GM18907 (cell line): ENCODE measurements at regions not wholly inside any gene's neighbourhood (a gene's known extent, or its start where the extent isn't known, plus 50 kb on each side); places are given as distances from the start of the nearest gene placed in this dataset.

Experiments
- ATAC-seq: cut with Tn5 transposase; IDR thresholded peaks from one replicate; pipeline ENCODE4 v1.9.1; 2021; ENCODE audit warnings: mild to moderate bottlenecking, moderate library complexity; ENCODE audit not compliant: unreplicated experiment

DNA sequence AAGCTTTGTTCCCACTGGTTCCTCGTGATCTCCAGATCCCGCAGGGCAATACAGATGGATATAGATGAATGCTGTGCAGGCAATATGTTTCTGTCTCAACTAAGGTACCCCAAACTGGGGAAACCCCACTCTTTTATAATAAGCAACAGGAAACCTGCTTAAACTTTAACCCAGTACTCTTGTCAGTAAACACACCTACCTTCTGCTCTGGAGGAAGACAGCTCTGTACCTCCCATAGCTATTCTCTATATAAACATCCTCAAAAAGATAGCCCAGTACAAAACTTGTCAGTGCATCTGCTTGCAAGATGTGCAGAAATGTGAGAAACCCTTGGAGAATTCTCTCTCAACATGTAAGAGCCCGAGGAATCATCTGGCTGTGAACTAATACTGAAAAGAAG lies 583.6 kb downstream of the OLFM4 start:
- ATAC-seq: no peak

DNA sequence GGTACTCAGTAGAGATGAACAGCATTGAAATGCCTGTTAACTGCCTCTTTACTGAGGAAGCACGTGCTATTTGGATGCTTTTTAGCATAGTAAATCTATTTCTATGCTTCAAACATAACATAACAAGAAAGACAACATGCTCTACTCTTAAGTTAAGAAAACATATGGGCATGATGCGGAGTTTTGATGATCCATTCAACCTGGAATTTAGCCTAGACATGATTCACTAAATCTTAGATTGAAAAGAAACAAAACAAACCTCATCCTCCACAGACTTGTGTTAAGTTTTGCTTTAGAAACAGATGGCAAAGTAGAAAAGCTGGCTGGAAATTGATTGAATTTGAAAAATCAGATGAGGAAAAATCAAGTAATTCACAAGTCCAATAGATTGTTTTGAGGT lies 593.8 kb downstream of the OLFM4 start:
- no peak for ATAC-seq

DNA sequence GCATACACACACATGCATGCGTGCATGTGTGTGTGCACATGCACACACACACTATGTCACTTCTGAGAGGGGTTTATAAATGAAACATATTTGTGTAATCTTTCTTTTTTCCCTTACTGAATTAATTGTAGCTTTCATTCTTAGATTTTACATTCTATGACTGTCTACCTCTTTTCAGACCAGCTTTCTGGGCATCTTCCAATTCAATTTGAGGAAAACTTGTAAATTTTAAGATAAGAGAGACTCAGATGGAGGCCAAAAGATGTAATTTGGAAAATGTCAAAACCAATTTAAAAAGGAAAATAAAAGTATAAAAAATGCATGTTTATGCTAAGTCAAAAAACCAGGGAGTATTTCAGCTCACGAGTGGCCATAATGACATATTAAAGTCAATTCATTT lies 594.5 kb downstream of the OLFM4 start:
- no peak for ATAC-seq

DNA sequence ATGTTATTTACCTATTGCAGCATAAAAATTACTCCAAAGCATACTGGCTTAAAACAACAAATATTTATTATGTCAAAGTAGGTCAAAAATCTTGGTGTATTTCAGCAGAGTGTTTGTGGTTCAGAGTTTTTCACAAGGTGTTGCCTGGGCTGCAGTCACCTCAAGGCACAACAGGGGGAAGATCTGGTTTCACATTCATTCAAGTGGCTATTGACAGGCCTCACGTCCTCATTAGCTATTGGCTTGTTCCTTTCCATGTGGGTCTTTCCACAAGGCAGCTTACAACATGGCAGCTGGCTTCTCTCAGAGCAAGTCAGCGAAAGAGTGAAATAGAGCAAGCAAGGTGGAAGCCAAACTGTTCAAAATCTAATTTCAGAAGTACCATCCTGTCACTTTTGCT lies 602.9 kb downstream of the OLFM4 start:
- ATAC-seq: no peak

DNA sequence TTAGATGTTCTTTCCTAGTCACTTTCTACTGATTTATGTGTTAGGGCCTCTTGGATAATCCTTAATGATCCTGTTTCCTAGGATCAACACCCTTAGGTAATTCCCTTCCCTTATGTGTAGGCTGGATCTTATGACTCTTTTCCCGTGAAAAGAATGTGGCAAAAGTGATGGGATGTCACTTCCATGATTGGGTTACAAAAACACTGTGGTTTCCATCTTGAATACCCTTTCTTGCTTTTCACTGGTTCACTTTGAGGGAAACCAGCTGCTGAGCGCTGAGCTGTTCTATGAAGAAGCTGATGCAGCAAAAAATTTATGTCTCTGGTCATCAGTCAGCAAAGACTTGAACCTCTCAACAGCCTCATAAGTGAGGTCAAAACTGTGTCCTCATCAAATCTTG lies 609.4 kb downstream of the OLFM4 start:
- no peak for ATAC-seq

DNA sequence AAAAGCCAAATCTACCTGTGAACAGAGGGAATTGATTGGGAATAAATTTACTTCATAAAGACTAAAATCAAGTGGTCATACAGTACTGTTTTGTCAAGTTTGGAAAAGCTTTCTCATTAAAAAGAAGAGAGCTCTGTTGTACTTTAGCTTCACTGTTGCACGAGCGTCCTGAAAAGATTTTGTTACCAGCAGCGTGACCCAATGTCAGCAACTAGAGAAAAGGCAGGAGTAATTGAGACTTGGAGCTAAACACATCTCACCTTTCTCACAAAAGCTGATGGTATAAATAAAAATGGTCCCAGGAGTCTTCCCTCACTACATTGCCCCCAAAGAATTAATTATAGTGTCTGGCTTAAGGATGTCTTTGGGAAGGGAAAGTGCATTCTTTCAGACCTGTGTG lies 613.7 kb downstream of the OLFM4 start:
- no peak for ATAC-seq

DNA sequence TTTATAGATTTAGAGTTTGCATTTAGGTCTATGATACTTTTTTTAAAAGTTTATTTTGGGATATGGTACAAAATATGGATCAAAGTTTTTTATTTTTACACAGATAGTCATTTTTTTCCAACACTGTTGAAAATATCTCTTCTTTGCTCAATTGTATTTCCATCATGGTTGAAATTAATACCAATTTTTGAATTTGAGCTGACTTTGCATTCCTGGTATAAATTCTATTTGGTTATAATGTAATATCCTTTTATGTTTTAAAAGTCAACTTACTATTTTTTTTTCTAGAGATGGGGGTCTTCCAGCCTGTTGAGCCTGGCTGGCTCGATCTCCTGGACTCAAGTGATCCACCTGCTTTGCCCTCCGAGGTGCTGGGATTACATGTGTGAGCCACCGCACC lies 620.1 kb downstream of the OLFM4 start:
- ATAC-seq: no peak

DNA sequence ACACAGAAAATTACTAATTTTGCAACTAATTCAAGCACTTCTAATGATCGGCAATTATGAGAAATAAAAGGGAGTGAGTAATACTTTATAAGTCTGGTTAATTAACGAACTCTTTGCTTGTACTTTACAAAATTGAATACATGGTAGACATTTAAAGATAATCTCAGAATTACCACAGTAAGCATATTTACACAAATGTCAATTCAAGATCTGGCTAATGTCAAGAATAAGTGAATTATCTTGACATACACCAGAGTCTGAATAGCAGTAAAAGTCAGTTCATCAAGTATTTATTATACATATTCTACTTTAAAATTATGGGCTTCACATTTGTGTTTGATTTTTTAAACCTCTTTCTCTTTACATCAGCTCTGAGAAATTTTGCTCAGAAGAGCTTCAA lies 643.4 kb downstream of the OLFM4 start:
- ATAC-seq: no peak

DNA sequence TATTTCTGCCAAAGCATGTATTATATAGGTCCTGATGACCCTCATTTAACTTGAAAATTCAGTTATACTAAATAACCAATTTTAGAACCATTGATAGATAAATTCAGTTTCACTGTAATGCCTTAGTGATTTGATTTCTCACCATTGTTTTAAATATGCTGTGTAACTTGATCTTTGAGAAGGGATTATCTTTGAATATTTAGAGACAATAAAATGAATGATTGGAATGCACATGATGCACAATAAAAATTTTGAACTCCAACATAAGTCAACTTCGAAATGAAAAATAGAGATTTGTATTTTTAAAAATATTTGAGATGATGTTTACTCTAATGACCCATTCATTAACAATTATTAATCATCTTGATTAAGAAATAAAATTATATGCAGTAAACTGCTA lies 654.5 kb downstream of the OLFM4 start:
- no peak for ATAC-seq

DNA sequence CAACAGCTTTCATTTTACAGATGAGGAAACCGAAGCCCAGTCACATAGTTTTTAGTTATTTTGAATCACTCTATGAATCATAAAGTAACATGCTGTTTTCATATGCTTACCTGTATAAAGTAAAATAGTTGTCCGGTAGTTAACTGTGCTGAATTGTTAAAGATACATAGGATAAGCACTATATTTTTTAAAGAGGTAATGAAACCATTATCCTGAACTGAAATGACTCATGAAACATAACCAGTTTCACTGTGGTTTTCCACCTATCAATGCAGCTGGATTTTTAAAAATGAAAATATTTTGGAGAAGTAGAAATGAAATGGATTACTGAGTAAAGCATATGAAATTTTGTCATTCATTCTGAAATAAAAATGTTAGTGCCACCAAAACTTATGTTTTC lies 655.0 kb downstream of the OLFM4 start:
- no peak for ATAC-seq

DNA sequence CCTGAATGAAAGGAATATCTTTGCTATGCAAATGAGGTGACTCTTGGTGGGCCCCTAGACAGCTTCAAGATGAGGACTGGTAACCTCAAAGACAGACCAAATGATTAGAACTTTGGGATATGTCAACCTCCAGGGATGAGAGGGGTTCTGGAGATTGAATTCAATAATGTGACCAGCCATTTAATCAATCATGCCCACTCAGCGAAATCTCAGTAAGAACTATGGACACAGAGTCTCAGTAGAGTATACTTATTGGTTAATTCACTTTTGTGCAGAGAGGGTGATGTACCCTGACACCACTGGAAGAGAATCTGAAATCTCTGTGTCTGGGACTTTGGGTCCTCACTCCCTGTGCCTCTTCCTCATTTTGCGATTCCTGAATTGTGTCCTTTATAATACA lies 662.8 kb downstream of the OLFM4 start:
- ATAC-seq: no peak

DNA sequence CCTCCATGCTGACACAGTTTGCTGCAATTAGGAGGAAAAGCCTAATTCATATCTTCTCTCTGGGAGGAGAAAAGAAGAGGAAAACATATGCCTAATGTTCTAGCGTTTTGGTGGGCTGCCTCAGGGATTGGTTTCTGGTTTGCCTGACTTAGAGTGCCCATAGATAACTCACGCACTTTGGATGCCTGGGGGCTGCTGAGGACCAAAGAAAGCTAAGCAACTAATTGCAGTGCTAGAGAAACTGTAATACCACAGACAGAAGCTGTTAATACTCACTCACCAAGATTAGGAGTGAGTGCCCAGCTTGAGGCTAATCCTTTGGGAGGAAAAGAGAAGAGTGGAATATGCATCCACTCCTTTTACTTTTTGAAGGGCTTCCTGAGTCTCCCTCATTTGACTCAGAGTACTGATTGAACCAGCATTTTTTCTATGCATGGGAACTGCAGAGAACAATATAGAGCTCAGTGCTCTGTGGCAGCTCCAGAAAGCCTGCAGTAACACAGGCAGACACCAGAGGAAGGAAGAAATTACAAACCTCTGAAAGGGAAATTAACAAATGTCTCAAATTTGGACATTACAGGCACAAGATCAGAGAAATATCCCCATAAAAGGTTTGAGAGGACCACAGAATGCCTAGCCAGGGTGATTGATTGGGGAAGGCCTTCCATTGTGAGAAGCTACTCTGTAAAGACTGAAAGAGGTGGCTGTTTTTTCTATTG lies 666.4 kb downstream of the OLFM4 start:
- ATAC-seq: no peak

DNA sequence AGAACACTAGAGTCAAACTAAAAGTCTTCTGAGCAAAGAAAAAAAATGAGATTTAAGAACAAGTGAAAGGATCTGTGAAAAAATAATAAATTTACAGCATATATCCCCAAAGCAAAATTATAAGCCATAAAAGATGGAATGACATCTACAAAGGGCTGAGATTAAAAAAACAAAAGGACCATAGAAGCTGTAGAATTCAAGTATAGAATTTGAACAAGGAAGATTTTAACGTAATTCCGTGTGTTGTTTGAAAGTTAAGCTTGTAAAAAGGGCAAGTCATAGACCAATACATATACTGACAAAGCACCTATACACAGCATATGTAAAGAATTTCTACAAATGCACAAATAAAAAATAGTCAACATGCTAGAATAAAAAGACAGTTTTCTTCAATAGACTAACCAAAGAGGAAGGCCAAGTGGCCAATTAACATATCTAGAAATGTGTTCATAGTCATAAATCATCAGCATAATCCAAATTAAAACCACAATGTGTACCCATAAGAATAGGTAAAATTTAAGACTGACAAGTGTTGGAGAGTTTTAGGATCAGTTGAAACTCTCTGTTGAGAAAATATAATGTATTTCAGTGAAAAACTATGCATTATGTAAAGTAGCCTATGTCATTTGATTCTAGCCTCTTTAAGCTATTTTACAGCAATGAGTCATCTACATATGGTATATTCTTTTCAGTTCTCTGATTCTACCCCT lies 674.9 kb downstream of the OLFM4 start:
- ATAC-seq: no peak

DNA sequence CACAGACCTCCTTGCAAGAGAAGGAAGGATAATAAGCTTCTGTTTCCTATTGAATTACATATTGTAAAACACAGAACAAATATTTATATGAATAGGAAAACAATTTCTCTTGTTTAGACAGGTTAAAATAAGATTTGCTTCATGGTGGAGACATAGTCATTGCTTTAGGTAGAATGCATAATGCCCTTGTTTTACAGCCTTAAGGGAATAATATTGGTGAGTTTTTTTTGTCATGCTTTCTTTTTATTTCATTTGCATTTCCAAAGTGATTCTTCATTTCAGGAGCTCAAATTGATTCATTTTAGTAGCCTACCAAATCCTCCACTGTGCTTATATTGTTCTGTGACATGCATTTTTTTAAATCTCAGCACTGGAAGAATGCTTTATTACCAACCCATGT lies 690.7 kb downstream of the OLFM4 start:
- ATAC-seq: no peak

DNA sequence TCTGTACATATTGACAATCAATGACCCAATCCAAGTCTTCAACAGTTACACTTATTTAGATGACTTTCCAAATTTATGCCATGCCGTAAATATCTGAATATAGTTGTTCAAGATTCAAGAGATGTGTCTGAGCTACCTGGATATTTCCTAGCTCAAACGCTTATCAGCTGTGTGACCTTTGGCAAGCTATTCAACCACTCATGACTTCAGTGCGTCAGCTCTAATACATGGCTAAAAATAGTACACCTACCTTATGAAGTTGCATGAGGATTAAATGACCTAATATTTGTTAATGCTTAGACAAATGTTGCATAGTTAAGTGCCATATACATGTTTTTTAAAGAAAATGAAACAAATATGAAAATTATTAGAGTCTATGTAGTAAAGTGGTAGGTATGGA lies 704.1 kb downstream of the OLFM4 start:
- ATAC-seq: no peak

DNA sequence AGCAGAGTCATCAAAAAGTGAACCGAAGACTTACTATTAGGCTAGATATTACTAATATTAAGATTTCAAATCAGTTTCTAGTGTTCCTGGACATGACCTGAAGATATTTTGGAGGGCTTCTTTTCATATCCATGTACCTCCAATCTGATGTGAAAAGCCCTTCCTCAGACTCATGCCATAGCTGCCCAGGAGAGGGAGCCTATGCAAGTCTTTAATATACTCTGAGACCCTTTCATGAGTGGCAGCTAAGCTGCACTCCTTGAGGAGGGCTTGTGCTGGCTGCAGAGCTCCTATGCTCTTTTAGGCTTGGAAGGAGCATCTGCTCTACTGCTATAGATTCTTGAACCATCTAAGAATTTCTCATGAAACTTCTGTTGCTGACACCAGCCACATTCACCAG lies 715.3 kb downstream of the OLFM4 start:
- ATAC-seq: no peak

DNA sequence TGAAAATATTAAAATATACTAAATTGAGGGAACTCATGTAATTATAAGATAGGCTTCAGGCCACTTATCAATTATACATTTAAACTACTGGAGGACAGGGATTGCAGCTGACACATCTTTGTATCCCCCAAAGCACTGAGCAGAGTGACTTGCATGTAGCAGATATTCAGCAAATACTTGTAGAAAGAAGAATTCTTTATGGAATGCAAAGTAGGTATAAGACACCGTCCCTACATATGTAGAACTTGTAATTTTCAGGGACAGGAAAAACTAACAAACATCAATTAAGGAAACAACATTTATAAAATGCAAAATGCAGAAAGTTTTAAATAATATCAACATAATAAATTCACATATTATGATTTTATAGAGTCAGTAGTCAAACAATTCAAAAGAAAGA lies 719.2 kb downstream of the OLFM4 start:
- ATAC-seq: no peak

DNA sequence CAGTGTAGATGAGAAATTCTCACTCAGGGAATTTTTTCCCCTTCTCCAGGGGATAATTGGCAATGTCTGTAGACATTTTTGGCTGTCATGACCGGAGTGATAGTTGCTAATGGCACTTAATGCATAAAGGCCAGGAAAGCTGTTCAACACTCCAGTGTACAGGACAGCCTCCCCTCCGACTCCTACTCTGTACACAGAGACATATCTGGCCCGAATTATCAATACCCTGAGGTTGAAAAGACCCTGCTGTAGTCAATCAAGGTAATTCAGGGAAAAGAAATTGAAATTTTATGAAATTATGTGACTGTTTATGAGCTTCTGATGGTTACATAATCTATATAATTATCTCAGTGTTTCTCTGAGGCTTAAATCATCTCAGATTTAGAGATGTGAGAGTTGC lies 720.7 kb downstream of the OLFM4 start:
- no peak for ATAC-seq

DNA sequence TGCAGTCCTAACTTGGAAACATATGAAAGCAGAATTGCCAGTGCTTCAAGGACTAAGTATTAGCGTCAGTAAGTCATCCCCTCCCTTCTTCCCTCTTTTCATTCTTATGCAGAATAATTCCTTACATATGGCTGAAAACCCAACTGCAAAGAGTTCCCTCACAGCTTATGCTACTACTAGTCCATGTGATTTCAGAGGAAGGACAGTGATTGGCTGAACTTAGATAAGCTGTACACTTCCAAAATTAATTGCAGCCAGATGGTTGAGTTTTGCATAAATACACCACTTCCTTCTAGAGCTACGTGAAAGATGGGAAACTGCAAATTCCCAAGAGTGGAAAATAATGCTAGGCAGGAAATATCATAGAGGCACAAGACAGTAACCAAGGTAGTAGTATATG lies 730.4 kb downstream of the OLFM4 start:
- ATAC-seq: no peak

DNA sequence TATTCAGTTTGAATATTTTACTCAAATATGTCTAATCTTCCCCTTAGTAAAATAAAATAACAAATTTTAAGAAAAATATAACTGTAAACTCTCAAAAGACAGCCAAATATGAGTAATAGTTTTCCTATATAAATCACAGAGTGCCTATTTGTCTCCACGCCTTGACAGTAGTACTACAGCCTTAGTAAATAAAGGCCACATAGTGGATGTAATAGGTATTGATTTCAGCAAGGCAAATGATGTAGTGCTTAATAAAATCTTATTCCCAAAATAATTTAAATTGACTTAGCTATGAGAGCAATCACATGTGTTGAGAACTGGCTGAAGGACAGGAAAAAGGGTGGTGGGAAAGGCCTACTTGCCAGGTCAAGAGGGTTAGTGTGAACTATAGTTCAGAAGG lies 747.2 kb downstream of the OLFM4 start:
- no peak for ATAC-seq

DNA sequence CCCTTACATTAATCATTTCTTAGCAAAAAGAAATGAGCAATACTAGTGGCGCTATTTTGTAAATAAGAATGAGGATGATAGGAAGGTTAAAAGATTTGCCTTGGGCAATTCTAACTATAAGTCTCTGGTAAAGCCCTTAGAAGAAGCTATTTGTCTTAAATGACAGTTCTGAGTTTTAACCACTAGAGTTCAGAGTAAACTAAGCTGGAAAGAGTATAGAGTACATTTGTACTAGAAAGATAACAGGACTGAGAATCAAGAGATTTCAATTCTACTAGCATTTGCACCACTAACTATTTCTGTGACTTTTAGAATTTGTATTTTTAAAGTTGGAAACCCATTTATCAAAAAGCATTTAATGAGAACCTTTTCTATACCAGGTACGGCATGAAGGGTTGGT lies 750.3 kb downstream of the OLFM4 start:
- no peak for ATAC-seq

DNA sequence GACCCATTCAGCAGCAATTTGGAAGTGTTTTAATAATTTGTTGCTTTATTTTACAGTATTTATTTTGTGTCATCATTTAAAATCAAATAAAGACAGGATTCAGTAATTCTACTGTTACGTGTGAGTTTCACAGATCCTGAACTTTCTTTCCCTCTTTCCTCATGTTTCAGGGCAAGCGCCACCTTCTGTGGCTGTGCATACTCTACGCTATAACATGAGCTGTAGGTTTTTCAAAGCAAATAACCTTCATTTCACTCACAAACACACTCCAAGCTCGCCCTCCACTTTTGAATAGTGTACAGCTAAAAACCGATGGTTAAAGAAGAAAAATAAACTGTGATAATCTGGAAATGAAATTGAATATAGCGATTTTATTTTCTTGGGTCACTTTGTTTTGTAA lies 753.3 kb downstream of the OLFM4 start:
- ATAC-seq: no peak

DNA sequence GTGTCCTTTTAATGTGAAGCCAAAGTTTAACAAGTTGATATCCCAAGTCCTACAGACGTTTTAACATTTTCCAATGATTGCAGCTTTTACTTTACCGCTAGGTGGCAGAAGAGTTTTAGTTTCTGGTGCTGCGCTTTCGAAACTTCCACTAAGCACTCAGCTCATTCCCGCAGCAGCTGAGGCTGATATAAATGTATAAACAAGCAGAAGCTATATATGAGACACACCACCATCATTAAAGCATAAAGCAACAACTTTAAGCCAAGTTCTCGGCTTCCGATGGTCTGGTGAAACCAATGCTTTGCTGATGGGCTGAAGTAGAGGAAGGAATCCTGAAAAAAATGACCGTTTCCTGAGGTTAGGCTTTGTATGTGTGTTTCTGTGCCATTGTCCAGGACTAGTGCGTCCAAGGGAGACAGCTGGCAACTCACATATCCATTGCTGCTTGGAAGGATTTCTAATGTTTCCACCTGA lies 753.9 kb downstream of the OLFM4 start:
- ATAC-seq: peak; percentile 74
